ENCODE measurements at regions not wholly inside any gene's neighbourhood (a gene's known extent, or its start where the extent isn't known, plus 50 kb on each side); places are given as distances from the start of the nearest gene placed in this dataset.

GRCh38 chr13:57491318-57491717 lies 140.2 kb upstream of the PCDH17 start:
- no peaks in the 10 kb centered on the region for H3K36me3 ChIP-seq
- TF ChIP-seq CTCF (IDR thresholded peaks at IDR 0.05) (no peak), POLR2A (IDR thresholded peaks at IDR 0.05; ENCODE audit: low read depth) (no peak), EP300 (IDR thresholded peaks at IDR 0.05) (no peak), POLR2AphosphoS5 (IDR thresholded peaks at IDR 0.05) (no peak)
- WGBS: 81% methylated on average over 1 of the region's 1 CpG

GRCh38 chr13:57507752-57508463 lies 123.6 kb upstream of the PCDH17 start:
- intact Hi-C loops (cut with DNase I): no loop called here

More at GRCh38 chr13:57491318-57491717, 140.2 kb upstream of the PCDH17 start:
- Histone ChIP-seq H3K4me3 (no peak overlapping the region), H3K27me3 (no peaks in the 10 kb centered on the region), H3K9me3 (no peaks in the 10 kb centered on the region), H3K4me1 (no peaks in the 10 kb centered on the region), H3K27ac (replicated peaks in 1 of 4) (no peak overlapping the region)
- DNase-seq (ENCODE audit: extremely low spot score): no peak
- intact Hi-C loops (cut with DNase I): no loop called here

GRCh38 chr13:57511603-57512002 lies 119.9 kb upstream of the PCDH17 start:
- Histone ChIP-seq H3K36me3 (no peaks in the 10 kb centered on the region), H3K4me3 (no peak overlapping the region), H3K27me3 (no peaks in the 10 kb centered on the region), H3K27ac (replicated peaks in 1 of 4) (no peak overlapping the region), H3K4me1 (no peaks in the 10 kb centered on the region), H3K9me3 (no peaks in the 10 kb centered on the region)
- no peak for DNase-seq (ENCODE audit: extremely low spot score)
- intact Hi-C loops (cut with DNase I): no loop called here
- TF ChIP-seq POLR2AphosphoS5 (IDR thresholded peaks at IDR 0.05): no peak
- TF ChIP-seq POLR2A (IDR thresholded peaks at IDR 0.05; ENCODE audit: low read depth): no peak
- TF ChIP-seq EP300 (IDR thresholded peaks at IDR 0.05): no peak
- TF ChIP-seq CTCF (IDR thresholded peaks at IDR 0.05): no peak

More at GRCh38 chr13:57507752-57508463, 123.6 kb upstream of the PCDH17 start:
- WGBS: 75% methylated on average over 3 of the region's 3 CpGs
- H3K4me1 ChIP-seq: no peaks in the 10 kb centered on the region
- no peaks in the 10 kb centered on the region for H3K27me3 ChIP-seq
- H3K4me3 ChIP-seq: no peak overlapping the region
- H3K9me3 ChIP-seq: no peaks in the 10 kb centered on the region
- no peak for DNase-seq (ENCODE audit: extremely low spot score)
- no peaks in the 10 kb centered on the region for H3K36me3 ChIP-seq
- no peak for TF ChIP-seq CTCF (IDR thresholded peaks at IDR 0.05)
- no peak for TF ChIP-seq EP300 (IDR thresholded peaks at IDR 0.05)
- no peak for TF ChIP-seq POLR2AphosphoS5 (IDR thresholded peaks at IDR 0.05)
- TF ChIP-seq POLR2A (IDR thresholded peaks at IDR 0.05; ENCODE audit: low read depth): no peak
- H3K27ac ChIP-seq (replicated peaks in 1 of 4): no peak overlapping the region

- Histone ChIP-seq H3K36me3 (no peaks in the 10 kb centered on the region), H3K4me1 (no peaks in the 10 kb centered on the region), H3K4me3 (no peak overlapping the region), H3K27me3 (no peaks in the 10 kb centered on the region), H3K9me3 (no peaks in the 10 kb centered on the region), H3K27ac (replicated peaks in 1 of 4) (no peak overlapping the region)
- intact Hi-C loops (cut with DNase I): no loop called here
- TF ChIP-seq CTCF (IDR thresholded peaks at IDR 0.05): no peak
- TF ChIP-seq POLR2AphosphoS5 (IDR thresholded peaks at IDR 0.05): no peak
- no peak for TF ChIP-seq EP300 (IDR thresholded peaks at IDR 0.05)
- no peak for TF ChIP-seq POLR2A (IDR thresholded peaks at IDR 0.05; ENCODE audit: low read depth)
- 75% methylated on average over 1 of the region's 1 CpG for WGBS
- no peak for DNase-seq (ENCODE audit: extremely low spot score)
Measured at GRCh38 chr13:57527114-57527735, 104.3 kb upstream of the PCDH17 start.

Measured in esophagus muscularis mucosa (tissue), 4 donors.